Stimulated activated CD4-positive, alpha-beta T cell treated with anti-CD3 and anti-CD28 coated beads, Interleukin-2, amount 100 ng/mL, for 48 hours (primary cell): ENCODE measurements at regions not wholly inside any gene's neighbourhood (a gene's known extent, or its start where the extent isn't known, plus 50 kb on each side); places are given as distances from the start of the nearest gene placed in this dataset.

ENCODE experiments used
- DNase-seq, 2 donors: peaks; one replicate each; pipeline ENCODE4 v3.0.0-alpha.2; 2020

GRCh38 chr10:10786109-10787090, 231.3 kb upstream of the CELF2 start:
- no peak for DNase-seq

GRCh38 chr10:10787586-10787985, 230.1 kb upstream of the CELF2 start:
- DNase-seq, result no peak

DNA sequence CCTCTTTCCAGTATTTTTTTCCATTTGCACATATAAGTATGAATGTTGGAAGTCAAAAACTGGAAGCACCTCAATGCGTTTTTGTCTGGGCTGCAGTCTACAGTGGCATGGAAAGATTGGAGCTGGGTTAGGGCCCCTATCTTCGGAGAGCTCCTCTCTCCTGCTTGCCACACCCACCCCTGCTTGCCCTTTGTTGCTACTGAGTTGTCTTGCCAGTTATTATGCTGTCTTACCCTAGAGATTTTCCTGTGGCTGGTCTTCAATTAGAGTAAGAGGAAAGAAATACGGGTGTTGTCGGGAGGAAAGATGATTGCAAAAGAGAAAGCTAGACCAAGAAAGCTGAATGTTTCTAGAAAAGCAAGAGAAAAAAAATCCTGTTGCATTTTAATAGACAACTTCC, 228.9 kb upstream of the CELF2 start:
- DNase-seq, result no peak

GRCh38 chr10:10791869-10792268, 225.8 kb upstream of the CELF2 start:
- no peak for DNase-seq

GRCh38 chr10:10792681-10793080, 225.0 kb upstream of the CELF2 start:
- DNase-seq, result no peak

- no peak for DNase-seq
These were observed 223.6 kb upstream of the CELF2 start for GRCh38 chr10:10794046-10794445.

- DNase-seq, result no peak
These were observed 222.9 kb upstream of the CELF2 start for GRCh38 chr10:10794791-10795191.

- DNase-seq, result no peak
These were observed 221.5 kb upstream of the CELF2 start for GRCh38 chr10:10796061-10796773.

DNA sequence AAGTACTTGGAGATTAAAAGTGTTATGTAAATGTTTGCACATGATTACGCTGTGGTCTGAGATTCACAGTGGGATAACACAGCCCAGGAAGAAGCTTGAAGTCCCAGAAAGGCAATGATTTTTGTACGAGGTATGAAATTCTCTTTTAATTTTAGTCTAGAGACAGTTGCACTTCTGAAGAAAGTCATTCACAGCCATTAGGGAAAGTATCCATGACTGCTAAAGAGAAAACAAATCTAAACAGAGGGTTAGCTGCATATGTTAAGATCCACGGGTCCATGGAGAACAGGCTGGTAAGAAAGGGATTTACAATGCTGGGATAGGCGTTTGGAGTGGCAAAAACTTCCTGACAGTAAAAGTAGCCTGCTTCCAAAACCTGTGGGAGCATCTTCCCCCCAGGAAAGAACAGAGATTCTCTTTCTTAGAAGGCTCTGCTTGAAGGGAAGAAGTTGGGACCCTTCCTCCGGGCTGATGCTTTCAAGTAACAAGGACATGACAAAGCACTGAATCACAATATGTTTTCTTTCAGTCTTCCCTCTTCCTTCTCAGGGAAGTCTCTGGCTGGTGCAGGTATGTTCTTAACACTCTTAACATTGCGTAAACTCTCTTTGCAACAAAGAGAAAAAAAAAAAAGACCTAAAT, 220.8 kb upstream of the CELF2 start:
- DNase-seq, result no peak

- no peak for DNase-seq
These were observed 220.2 kb upstream of the CELF2 start for GRCh38 chr10:10797513-10797912.

DNA sequence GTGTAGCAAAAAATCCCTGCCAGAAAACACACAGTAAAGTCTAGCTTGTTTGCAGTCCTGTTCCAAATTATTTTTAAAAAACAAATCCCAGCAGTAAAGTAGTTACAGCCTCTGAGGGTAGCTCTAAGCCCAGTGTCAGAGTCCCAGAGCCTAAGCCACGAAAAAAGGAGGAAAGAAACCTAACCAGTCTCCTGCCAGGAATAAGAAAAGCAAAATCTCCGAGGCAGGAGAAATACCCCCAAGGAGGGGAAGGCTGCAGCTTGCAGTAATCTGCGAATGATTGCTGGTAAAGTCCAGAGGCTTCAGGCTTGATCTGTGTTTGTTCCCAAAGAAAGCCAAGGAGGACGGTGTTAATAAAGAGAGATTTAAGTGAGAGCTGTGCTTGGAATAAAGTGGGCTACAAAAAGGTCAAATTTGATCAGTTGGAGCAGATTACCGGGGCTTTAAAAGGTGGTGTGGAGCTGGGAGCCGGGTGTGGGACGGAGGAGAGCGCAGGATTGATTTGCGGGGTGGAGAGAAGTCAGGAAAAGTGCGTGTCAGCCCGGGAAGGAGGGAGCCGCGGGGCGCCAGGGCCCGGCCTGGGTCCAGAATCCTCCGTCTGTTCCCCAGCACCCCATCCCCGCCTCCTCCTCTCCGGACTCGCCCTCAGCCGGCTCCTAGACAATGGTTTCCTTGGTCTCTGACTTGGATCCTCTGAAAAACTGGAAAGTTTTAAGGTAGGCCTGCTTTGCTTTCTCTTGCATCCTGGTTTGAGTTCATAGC, 219.4 kb upstream of the CELF2 start:
- no peak for DNase-seq

DNA sequence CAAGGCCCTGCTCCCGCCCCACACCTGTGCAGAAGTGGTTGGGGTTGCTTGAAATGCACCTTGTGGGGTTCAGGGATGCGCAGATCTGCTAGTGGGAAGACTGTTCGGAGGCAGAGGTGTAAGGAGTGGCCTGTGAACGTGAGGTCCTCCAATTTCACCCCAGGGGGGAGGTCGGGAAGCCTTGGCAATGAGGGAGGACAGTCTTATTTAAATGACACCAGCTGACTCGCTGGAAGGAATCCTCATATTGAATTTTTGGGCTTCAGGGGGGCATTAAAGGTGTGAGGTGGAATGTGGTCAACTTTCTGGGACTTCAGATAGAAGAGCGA, 218.8 kb upstream of the CELF2 start:
- no peak for DNase-seq

GRCh38 chr10:10800961-10801360, 216.7 kb upstream of the CELF2 start:
- DNase-seq, result no peak

DNA sequence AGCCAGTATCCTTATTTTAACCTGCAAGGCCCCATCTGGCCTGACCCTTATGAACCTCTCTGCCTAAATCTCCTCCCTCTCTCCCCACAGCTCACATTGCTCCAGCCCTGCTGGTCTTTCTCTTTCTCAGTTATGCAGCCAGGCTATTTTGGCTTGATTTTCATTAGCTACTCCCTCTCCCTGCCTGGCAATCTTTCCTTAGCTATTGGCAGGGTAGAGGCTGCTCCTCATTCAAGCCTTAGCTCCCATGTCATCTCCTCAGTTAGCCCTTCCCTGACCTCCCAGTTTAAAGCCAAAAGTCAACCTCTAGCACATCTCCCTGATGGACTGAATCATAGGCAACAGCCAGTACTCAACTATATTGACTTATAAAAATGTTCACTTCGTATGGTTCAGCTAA, 214.4 kb upstream of the CELF2 start:
- no peak for DNase-seq

GRCh38 chr10:10804061-10804460, 213.6 kb upstream of the CELF2 start:
- DNase-seq, result no peak

DNA sequence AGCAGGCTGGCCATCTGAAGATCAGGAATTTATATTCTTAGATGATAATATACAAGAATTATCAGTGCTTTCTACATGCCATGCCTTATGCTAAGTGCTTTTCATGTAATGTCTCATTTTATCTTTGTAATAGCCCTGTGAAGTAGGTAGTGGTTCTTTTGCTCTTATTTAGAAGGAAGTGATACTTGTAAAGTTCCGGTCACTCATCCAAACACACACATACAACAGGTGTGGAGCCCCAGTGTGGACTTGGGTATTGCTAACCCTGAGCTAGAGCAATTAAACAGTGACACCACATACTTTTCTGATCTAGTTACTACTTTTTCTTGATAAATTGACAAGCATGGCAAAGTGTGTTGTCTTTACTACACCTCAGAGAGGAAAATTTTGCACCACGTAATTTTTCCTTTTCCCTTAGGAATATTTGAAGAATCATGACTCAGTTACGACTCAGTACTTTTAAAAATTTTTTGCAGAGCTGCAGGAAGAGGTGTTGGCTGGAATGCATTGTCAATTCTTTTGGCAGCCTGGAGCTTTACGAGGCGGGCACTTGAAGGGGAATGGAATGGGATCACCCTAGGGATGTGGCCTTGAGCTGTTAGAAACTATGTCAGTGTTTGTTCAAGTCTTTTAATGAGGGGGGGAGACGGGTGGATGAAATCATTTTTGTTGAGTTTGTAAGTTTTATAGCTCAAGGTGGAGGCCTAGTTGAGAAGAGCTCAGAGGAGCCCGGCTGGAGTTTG, 212.5 kb upstream of the CELF2 start:
- DNase-seq, result no peak

DNA sequence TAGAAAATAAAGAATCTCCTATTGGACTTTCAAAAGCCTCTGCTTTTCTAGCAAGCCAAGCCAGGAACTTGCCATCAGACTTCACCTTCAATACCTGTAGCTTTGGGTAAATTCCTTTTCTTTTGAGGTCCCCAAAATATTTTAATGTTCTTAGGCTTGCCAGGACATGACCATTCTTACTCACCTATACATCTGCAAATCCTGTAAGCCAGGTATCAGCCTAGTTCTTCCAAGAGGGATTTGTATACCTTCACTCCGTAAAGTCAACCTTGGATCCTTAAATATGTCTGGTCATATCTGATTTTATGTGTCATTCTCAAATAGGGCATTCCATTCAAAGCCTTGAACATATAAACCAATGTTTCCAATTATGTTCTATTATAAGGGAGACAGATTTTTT, 210.6 kb upstream of the CELF2 start:
- DNase-seq, result no peak

- DNase-seq, result no peak
These were observed 206.1 kb upstream of the CELF2 start for GRCh38 chr10:10811562-10811961.

DNA sequence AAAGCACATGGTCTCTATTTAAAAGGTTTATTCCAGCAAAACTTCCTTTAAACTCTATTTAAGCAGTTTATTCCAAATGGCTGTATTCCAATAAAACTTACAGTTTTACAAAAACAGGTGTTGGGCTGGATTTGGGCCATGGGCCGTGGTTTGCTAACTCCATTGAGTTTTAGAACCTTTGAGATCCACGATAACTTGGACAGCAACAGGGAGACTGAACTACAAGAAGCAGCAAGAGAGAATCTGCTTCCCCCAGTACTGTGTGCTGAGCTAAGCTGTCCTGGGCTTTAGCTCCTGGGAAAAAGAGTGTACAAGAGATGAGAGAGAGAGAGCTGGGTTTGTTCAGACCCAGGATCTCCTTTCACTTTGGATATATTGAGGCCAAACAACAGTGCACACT, 204.0 kb upstream of the CELF2 start:
- no peak for DNase-seq

- DNase-seq, result no peak
These were observed 203.6 kb upstream of the CELF2 start for GRCh38 chr10:10814069-10814468.

GRCh38 chr10:10816447-10816846, 201.2 kb upstream of the CELF2 start:
- no peak for DNase-seq

DNA sequence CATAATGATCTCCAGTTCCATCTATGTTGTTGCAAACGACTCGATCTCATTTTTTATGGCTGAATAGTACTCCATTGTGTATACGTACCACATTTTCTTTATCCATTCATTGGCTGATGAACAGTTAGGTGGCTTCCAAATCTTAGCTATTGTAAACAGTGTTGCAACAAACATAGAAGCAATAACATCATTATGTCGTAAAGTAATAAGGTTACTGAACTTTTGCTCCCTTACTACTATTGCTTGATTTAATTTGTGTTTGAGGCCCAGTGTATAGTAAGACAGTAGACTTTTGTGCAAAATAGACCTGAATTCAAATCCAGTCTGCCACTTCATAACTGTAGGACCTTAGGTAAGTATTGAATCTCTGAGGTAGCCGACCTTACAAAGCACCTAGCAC, 200.1 kb upstream of the CELF2 start:
- no peak for DNase-seq
